ENCODE measurements at regions not wholly inside any gene's neighbourhood (a gene's known extent, or its start where the extent isn't known, plus 50 kb on each side); places are given as distances from the start of the nearest gene placed in this dataset.
"Not testable (repeated sequence)": the region's sequence is repeated elsewhere in the genome, so short reads cannot be mapped to it uniquely, and the experiment has no call there.

- Mint-ChIP-seq H3K9me3 (peaks cover 15% of the 10 kb centered on the region), H3K36me3 (peaks cover 46% of the 10 kb centered on the region), H3K4me1 (peaks cover 13% of the 10 kb centered on the region)
- not testable (repeated sequence) for H3K27ac Mint-ChIP-seq, H3K27me3 Mint-ChIP-seq, H3K4me3 Mint-ChIP-seq, DNase-seq
These were observed 86.9 kb upstream of the ODAD2 start for GRCh38 chr10:28085760-28086159.

- H3K9me3 Mint-ChIP-seq, result peaks cover 9% of the 10 kb centered on the region
- no peak for DNase-seq
- H3K4me3 Mint-ChIP-seq, result no peak overlapping the region
- H3K36me3 Mint-ChIP-seq, result peaks cover 32% of the 10 kb centered on the region
- H3K27me3 Mint-ChIP-seq, result no peaks in the 10 kb centered on the region
- no peak overlapping the region for H3K27ac Mint-ChIP-seq
- H3K4me1 Mint-ChIP-seq, result peaks cover 4% of the 10 kb centered on the region
These were observed 84.0 kb upstream of the ODAD2 start for GRCh38 chr10:28082885-28083284.

- no peaks in the 10 kb centered on the region for H3K4me1 Mint-ChIP-seq
- H3K36me3 Mint-ChIP-seq, result peaks cover 30% of the 10 kb centered on the region
- H3K4me3 Mint-ChIP-seq, result no peak overlapping the region
- H3K9me3 Mint-ChIP-seq, result peaks cover 9% of the 10 kb centered on the region
- H3K27me3 Mint-ChIP-seq, result no peaks in the 10 kb centered on the region
- no peak for DNase-seq
- no peak overlapping the region for H3K27ac Mint-ChIP-seq
These were observed 83.4 kb upstream of the ODAD2 start for GRCh38 chr10:28082316-28082715.

- H3K27ac Mint-ChIP-seq, result peak overlapping the region; percentile 30
- no peaks in the 10 kb centered on the region for H3K9me3 Mint-ChIP-seq
- no peaks in the 10 kb centered on the region for H3K27me3 Mint-ChIP-seq
- peak overlapping the region; percentile 9 for H3K4me3 Mint-ChIP-seq
- no peaks in the 10 kb centered on the region for H3K4me1 Mint-ChIP-seq
- DNase-seq, result no peak
- peaks cover 11% of the 10 kb centered on the region for H3K36me3 Mint-ChIP-seq
These were observed 79.0 kb upstream of the ODAD2 start for GRCh38 chr10:28077889-28078288.

- no peak overlapping the region for H3K4me3 Mint-ChIP-seq
- H3K9me3 Mint-ChIP-seq, result no peaks in the 10 kb centered on the region
- DNase-seq, result no peak
- no peak overlapping the region for H3K27ac Mint-ChIP-seq
- H3K36me3 Mint-ChIP-seq, result peaks cover 9% of the 10 kb centered on the region
- H3K27me3 Mint-ChIP-seq, result no peaks in the 10 kb centered on the region
- H3K4me1 Mint-ChIP-seq, result no peaks in the 10 kb centered on the region
These were observed 76.5 kb upstream of the ODAD2 start for GRCh38 chr10:28075424-28075823.

GRCh38 chr10:28072573-28072972, 73.7 kb upstream of the ODAD2 start:
- no peaks in the 10 kb centered on the region for H3K4me1 Mint-ChIP-seq
- peaks cover 2% of the 10 kb centered on the region for H3K9me3 Mint-ChIP-seq
- H3K27me3 Mint-ChIP-seq, result no peaks in the 10 kb centered on the region
- H3K4me3 Mint-ChIP-seq, result no peak overlapping the region
- H3K36me3 Mint-ChIP-seq, result peaks cover 12% of the 10 kb centered on the region
- DNase-seq, result no peak
- H3K27ac Mint-ChIP-seq, result no peak overlapping the region

GRCh38 chr10:28060031-28060607, 61.2 kb upstream of the ODAD2 start:
- Mint-ChIP-seq H3K4me3 (no peak overlapping the region), H3K27me3 (no peaks in the 10 kb centered on the region), H3K27ac (no peak overlapping the region), H3K4me1 (no peaks in the 10 kb centered on the region), H3K36me3 (peaks cover 32% of the 10 kb centered on the region), H3K9me3 (peaks cover 3% of the 10 kb centered on the region)
- DNase-seq, result no peak

- Mint-ChIP-seq H3K4me1 (no peaks in the 10 kb centered on the region), H3K27ac (no peak overlapping the region), H3K27me3 (no peaks in the 10 kb centered on the region), H3K36me3 (peaks cover 35% of the 10 kb centered on the region), H3K4me3 (no peak overlapping the region), H3K9me3 (peaks cover 3% of the 10 kb centered on the region)
- no peak for DNase-seq
These were observed 59.9 kb upstream of the ODAD2 start for GRCh38 chr10:28058746-28059145.

GRCh38 chr10:28054228-28054860, 55.5 kb upstream of the ODAD2 start:
- Mint-ChIP-seq H3K27ac (no peak overlapping the region), H3K9me3 (peaks cover 5% of the 10 kb centered on the region), H3K27me3 (no peaks in the 10 kb centered on the region), H3K4me1 (no peaks in the 10 kb centered on the region), H3K4me3 (no peak overlapping the region), H3K36me3 (peaks cover 40% of the 10 kb centered on the region)
- DNase-seq, result no peak

- H3K4me3 Mint-ChIP-seq, result no peak overlapping the region
- H3K9me3 Mint-ChIP-seq, result peaks cover 7% of the 10 kb centered on the region
- peaks cover 13% of the 10 kb centered on the region for H3K36me3 Mint-ChIP-seq
- H3K27me3 Mint-ChIP-seq, result no peaks in the 10 kb centered on the region
- no peak overlapping the region for H3K27ac Mint-ChIP-seq
- no peak for DNase-seq
- no peaks in the 10 kb centered on the region for H3K4me1 Mint-ChIP-seq
These were observed 50.4 kb upstream of the ODAD2 start for GRCh38 chr10:28049286-28049685.

Data from activated naive CD8-positive, alpha-beta T cell treated with anti-CD3 and anti-CD28 coated beads for 36 hours (primary cell).